GM23338 (cell line): ENCODE measurements at regions not wholly inside any gene's neighbourhood (a gene's known extent, or its start where the extent isn't known, plus 50 kb on each side); places are given as distances from the start of the nearest gene placed in this dataset.
"Not testable (repeated sequence)": the region's sequence is repeated elsewhere in the genome, so short reads cannot be mapped to it uniquely, and the experiment has no call there.

Experiments
- ATAC-seq: fragments of 200-7000 bp; cut with Tn5 transposase; 3 replicates; pipeline ENCODE4 v1.9.1; 2020
- DNase-seq: peaks from one replicate; pipeline ENCODE4 v3.0.0-alpha.2; 2015; ENCODE audit warnings: low spot score
- H2AFZ ChIP-seq: fragments of 200-600 bp; sonication (generic); 2 replicates; pipeline ENCODE4 v1.8.0; 2016; ENCODE audit warnings: antibody characterized with exemption, mild to moderate bottlenecking, moderate library complexity
- H3F3A ChIP-seq: fragments of 200-600 bp; sonication (generic); replicated peaks from 2 replicates; pipeline ENCODE4 v1.8.0; 2017; ENCODE audit warnings: antibody characterized with exemption, mixed run types, low read depth
- H3K27ac ChIP-seq: fragments of 200-600 bp; sonication (generic); 2 replicates; pipeline ENCODE4 v1.6.1; 2016; ENCODE audit warnings: low read depth
- H3K27me3 ChIP-seq: fragments of 200-600 bp; sonication (generic); 2 replicates; pipeline ENCODE4 v1.8.0; 2016; ENCODE audit warnings: mild to moderate bottlenecking, mixed run types, moderate library complexity; ENCODE audit not compliant: insufficient read depth
- H3K36me3 ChIP-seq: fragments of 200-600 bp; sonication (generic); 2 replicates; pipeline ENCODE4 v1.8.0; 2016; ENCODE audit warnings: mild to moderate bottlenecking; ENCODE audit not compliant: insufficient read depth
- H3K4me1 ChIP-seq: fragments of 200-600 bp; sonication (generic); 2 replicates; pipeline ENCODE4 v1.8.0; 2016; ENCODE audit warnings: mild to moderate bottlenecking, moderate library complexity; ENCODE audit not compliant: insufficient read depth
- H3K4me2 ChIP-seq: fragments of 200-600 bp; sonication (generic); 2 replicates; pipeline ENCODE4 v1.7.1; 2017; ENCODE audit warnings: mixed run types
- H3K4me3 ChIP-seq: fragments of 200-600 bp; sonication (generic); 2 replicates; pipeline ENCODE4 v1.6.1; 2016; ENCODE audit warnings: mixed run types
- H3K79me2 ChIP-seq: fragments of 200-600 bp; sonication (generic); replicated peaks from 2 replicates; pipeline ENCODE4 v1.8.0; 2017; ENCODE audit warnings: mild to moderate bottlenecking; ENCODE audit not compliant: insufficient read depth
- H3K9me2 ChIP-seq: fragments of 200-600 bp; sonication (generic); 2 replicates; pipeline ENCODE4 v1.8.0; 2017; ENCODE audit not compliant: insufficient read depth
- H4K20me1 ChIP-seq: fragments of 200-600 bp; sonication (generic); replicated peaks from 2 replicates; pipeline ENCODE4 v1.8.0; 2017; ENCODE audit warnings: mild to moderate bottlenecking; ENCODE audit not compliant: insufficient read depth
- H3K27ac Mint-ChIP-seq: 2 replicates; pipeline ENCODE4 v1.8.0; 2020; ENCODE audit warnings: inconsistent platforms, mild to moderate bottlenecking, moderate library complexity, mixed read lengths
- H3K27me3 Mint-ChIP-seq: 3 replicates; pipeline ENCODE4 v1.8.0; 2022; ENCODE audit warnings: low read depth, mild to moderate bottlenecking, moderate library complexity, mixed read lengths, inconsistent platforms; ENCODE audit not compliant: insufficient read depth, poor library complexity
- H3K36me3 Mint-ChIP-seq: 3 replicates; pipeline ENCODE4 v1.8.0; 2021; ENCODE audit warnings: low read depth, mild to moderate bottlenecking, inconsistent platforms, moderate library complexity, mixed read lengths
- H3K4me1 Mint-ChIP-seq: 3 replicates; pipeline ENCODE4 v1.8.0; 2020; ENCODE audit warnings: mild to moderate bottlenecking, inconsistent platforms, mixed read lengths
- H3K4me3 Mint-ChIP-seq: 3 replicates; pipeline ENCODE4 v1.8.0; 2021; ENCODE audit warnings: moderate library complexity, mild to moderate bottlenecking, inconsistent platforms, mixed read lengths
- H3K9me3 Mint-ChIP-seq: 3 replicates; pipeline ENCODE4 v1.8.0; 2020; ENCODE audit warnings: moderate library complexity, mild to moderate bottlenecking, inconsistent platforms, mixed read lengths
- ETS1 ChIP-seq: IDR thresholded peaks from 2 replicates; pipeline ENCODE4 v1.6.1; 2016; ENCODE audit warnings: antibody characterized with exemption
- EZH2 ChIP-seq: fragments of 200-600 bp; sonication (generic); IDR thresholded peaks from one replicate; pipeline ENCODE4 v1.8.0; 2017; ENCODE audit warnings: antibody characterized with exemption, mild to moderate bottlenecking, low read depth; ENCODE audit not compliant: unreplicated experiment
- REST ChIP-seq: IDR thresholded peaks from one replicate; pipeline ENCODE4 v1.6.1; 2018; ENCODE audit warnings: antibody characterized with exemption; ENCODE audit not compliant: unreplicated experiment
- ZNF462 ChIP-seq: fragments of 250-450 bp; sonication (Bioruptor Pico); IDR thresholded peaks from 2 replicates; pipeline ENCODE4 v1.5.0; 2020; ENCODE audit warnings: mild to moderate bottlenecking, moderate library complexity

- H3K4me3 Mint-ChIP-seq = no peak overlapping the region
- Histone ChIP-seq H3K27ac (no peak overlapping the region), H2AFZ (0 out of 2 replicates have a peak overlapping the region, but pooled peaks have one; percentile 12), H3K4me1 (peaks cover 4% of the 10 kb centered on the region), H4K20me1 (no peaks in the 10 kb centered on the region), H3K4me2 (no peak overlapping the region), H3K36me3 (no peaks in the 10 kb centered on the region), H3K9me2 (0 out of 2 replicates have a peak, but pooled peaks cover 5% of the 10 kb centered on the region), H3K4me3 (no peak overlapping the region), H3F3A (no peaks in the 10 kb centered on the region), H3K79me2 (no peaks in the 10 kb centered on the region), H3K27me3 (no peaks in the 10 kb centered on the region)
- no peaks in the 10 kb centered on the region for H3K27me3 Mint-ChIP-seq
- ATAC-seq (peak; percentile 47; the same call in 2 of the 3 replicates), DNase-seq (peak; percentile 3)
- peaks cover 9% of the 10 kb centered on the region for H3K4me1 Mint-ChIP-seq
- no peaks in the 10 kb centered on the region for H3K36me3 Mint-ChIP-seq
- no peak for TF ChIP-seq ETS1
- H3K27ac Mint-ChIP-seq = no peak overlapping the region
- no peaks in the 10 kb centered on the region for H3K9me3 Mint-ChIP-seq
Measured at GRCh38 chr4:138774940-138775339, 240.6 kb upstream of the NOCT start.

GRCh38 chr4:138774125-138774524 is 241.5 kb upstream of the NOCT start:
- not testable (repeated sequence) for H3K4me3 Mint-ChIP-seq, H4K20me1 ChIP-seq, H3K27me3 Mint-ChIP-seq, H3K36me3 Mint-ChIP-seq, DNase-seq, H3K4me3 ChIP-seq, H3K9me3 Mint-ChIP-seq, H3K27ac ChIP-seq, H2AFZ ChIP-seq, H3K4me1 ChIP-seq, ATAC-seq, H3K4me2 ChIP-seq, H3K36me3 ChIP-seq, H3K27ac Mint-ChIP-seq, H3K4me1 Mint-ChIP-seq, H3K9me2 ChIP-seq, H3K79me2 ChIP-seq, H3F3A ChIP-seq, H3K27me3 ChIP-seq

GRCh38 chr4:138773321-138773720 is 242.3 kb upstream of the NOCT start:
- H3F3A ChIP-seq = no peaks in the 10 kb centered on the region
- no peak for TF ChIP-seq REST
- TF ChIP-seq EZH2 = no peak
- TF ChIP-seq ETS1 = no peak
- no peak for TF ChIP-seq ZNF462 (CRISPR knock-in tag)

More at GRCh38 chr4:138773321-138773720, 242.3 kb upstream of the NOCT start:
- Mint-ChIP-seq H3K27ac (no peak overlapping the region), H3K27me3 (no peaks in the 10 kb centered on the region), H3K9me3 (no peaks in the 10 kb centered on the region), H3K4me3 (no peak overlapping the region), H3K36me3 (no peaks in the 10 kb centered on the region), H3K4me1 (peaks cover 9% of the 10 kb centered on the region)
- Histone ChIP-seq H3K4me2 (no peak overlapping the region), H3K9me2 (0 out of 2 replicates have a peak, but pooled peaks cover 9% of the 10 kb centered on the region), H2AFZ (no peak overlapping the region), H4K20me1 (no peaks in the 10 kb centered on the region), H3K4me3 (no peak overlapping the region), H3K27ac (no peak overlapping the region), H3K36me3 (no peaks in the 10 kb centered on the region), H3K79me2 (no peaks in the 10 kb centered on the region), H3K27me3 (no peaks in the 10 kb centered on the region), H3K4me1 (peaks cover 4% of the 10 kb centered on the region)
- ATAC-seq (no peak), DNase-seq (no peak)
